B cell (primary cell): ENCODE measurements at regions not wholly inside any gene's neighbourhood (a gene's known extent, or its start where the extent isn't known, plus 50 kb on each side); places are given as distances from the start of the nearest gene placed in this dataset.

Experiments
- ATAC-seq: fragments of 200-7000 bp; cut with Tn5 transposase; one replicate; pipeline ENCODE4 v1.10.0; 2021; ENCODE audit warnings: low read depth, mild to moderate bottlenecking, moderate number of reproducible peaks, moderate library complexity
- CTCF ChIA-PET: fragments of 350-600 bp; sonication (Branson Sonifier 250); formaldehyde crosslinking; loops from one replicate; lab custom pipeline; 2021; ENCODE audit warnings: antibody characterized with exemption, inconsistent platforms; lab: Charles Lee
- POLR2A ChIA-PET: fragments of 350-600 bp; sonication (Branson Sonifier 250); formaldehyde crosslinking; loops from one replicate; lab custom pipeline; 2021; ENCODE audit warnings: antibody characterized with exemption; lab: Charles Lee
- DNase-seq: peaks from one replicate; pipeline ENCODE4 v3.0.0; 2013
- H2AFZ ChIP-seq: 2 replicates; pipeline ENCODE4 v1.6.1; 2012; ENCODE audit warnings: mild to moderate bottlenecking, low read depth, low read length; ENCODE audit not compliant: insufficient read depth, poor library complexity, severe bottlenecking
- H3K27ac ChIP-seq, 2 donors: 1 replicate in 1 of 2; 2 replicates in 1 of 2; pipeline ENCODE4 v1.5.1; 2012 to 2013; ENCODE audit warnings: low read length in 2 of 2, mild to moderate bottlenecking in 2 of 2, moderate library complexity in 1 of 2
- H3K27me3 ChIP-seq, 4 experiments: fragments of 200-600 bp in 1 of 4; sonication (generic) in 1 of 4; replicated peaks in 1 of 4; 1 replicate in 2 of 4; 2 replicates in 2 of 4; pipeline versions ENCODE4 v1.6.1 to v1.7.0; 2013 to 2016; ENCODE audit warnings: low read length in 3 of 4, mild to moderate bottlenecking in 2 of 4, mixed read lengths in 1 of 4, moderate library complexity in 1 of 4; ENCODE audit not compliant: insufficient read depth in 4 of 4, control insufficient read depth in 3 of 4; ENCODE audit errors: control extremely low read depth in 1 of 4
- H3K36me3 ChIP-seq, 2 experiments: replicated peaks in 1 of 2; 1 replicate in 1 of 2; 2 replicates in 1 of 2; pipeline versions ENCODE4 v1.6.1 to v1.7.1; 2013; ENCODE audit warnings: low read length in 1 of 2; ENCODE audit not compliant: insufficient read depth in 2 of 2, control insufficient read depth in 1 of 2; ENCODE audit errors: control extremely low read depth in 1 of 2, extremely low read depth in 1 of 2
- H3K4me1 ChIP-seq, 2 donors: fragments of 200-600 bp in 1 of 2; sonication (generic) in 1 of 2; 1 replicate in 1 of 2; 2 replicates in 1 of 2; pipeline versions ENCODE4 v1.5.1 to v1.6.1; 2013 to 2017; ENCODE audit warnings: low read length in 2 of 2; ENCODE audit not compliant: control insufficient read depth in 2 of 2, insufficient read depth in 2 of 2
- H3K4me2 ChIP-seq: replicated peaks from 2 replicates; pipeline ENCODE3; 2012; ENCODE audit warnings: mild to moderate bottlenecking, low read depth, low read length; ENCODE audit not compliant: poor library complexity, severe bottlenecking
- H3K4me3 ChIP-seq, 5 experiments: fragments of 200-600 bp in 1 of 5; sonication (generic) in 1 of 5; 1 replicate in 3 of 5; 2 replicates in 2 of 5; pipeline versions ENCODE4 v1.5.1 to v1.7.0; 2011 to 2016; ENCODE audit warnings: low read length in 4 of 5, mild to moderate bottlenecking in 4 of 5, low read depth in 2 of 5, control low read depth in 1 of 5, moderate library complexity in 1 of 5; ENCODE audit not compliant: insufficient read depth in 1 of 5; ENCODE audit errors: control extremely low read depth in 1 of 5, extremely low read depth in 1 of 5
- H3K79me2 ChIP-seq: fragments of 200-600 bp; sonication (generic); one replicate; pipeline ENCODE4 v1.6.0; 2016; ENCODE audit warnings: low read length; ENCODE audit not compliant: control insufficient read depth, insufficient read depth
- H3K9ac ChIP-seq: fragments of 200-600 bp; sonication (generic); 2 replicates; pipeline ENCODE4 v1.6.1; 2017; ENCODE audit warnings: mild to moderate bottlenecking, low read length, moderate library complexity
- H3K9me3 ChIP-seq, 3 donors: one replicate each; pipeline versions ENCODE4 v1.6.1 to v1.7.1; 2013; ENCODE audit warnings: low read length in 2 of 3; ENCODE audit not compliant: control insufficient read depth in 2 of 3, insufficient read depth in 1 of 3; ENCODE audit errors: control extremely low read depth in 1 of 3
- H4K20me1 ChIP-seq: 2 replicates; pipeline ENCODE4 v1.6.0; 2012; ENCODE audit warnings: mild to moderate bottlenecking, low read length; ENCODE audit not compliant: insufficient read depth, control insufficient read depth, poor library complexity, severe bottlenecking
- H3K27ac Mint-ChIP-seq: one replicate; pipeline ENCODE4 v1.8.0; 2021; ENCODE audit warnings: mixed read lengths
- H3K27me3 Mint-ChIP-seq: one replicate; pipeline ENCODE4 v1.8.0; 2021; ENCODE audit warnings: mixed read lengths
- H3K4me1 Mint-ChIP-seq: one replicate; pipeline ENCODE4 v1.8.0; 2021; ENCODE audit warnings: mixed read lengths
- H3K4me3 Mint-ChIP-seq: one replicate; pipeline ENCODE4 v1.8.0; 2021; ENCODE audit warnings: mixed read lengths
- H3K9me3 Mint-ChIP-seq: one replicate; pipeline ENCODE4 v1.8.0; 2022; ENCODE audit warnings: mixed read lengths; ENCODE audit not compliant: insufficient read depth
- EZH2 ChIP-seq: IDR thresholded peaks from 2 replicates; pipeline ENCODE4 v1.6.1; 2012; ENCODE audit warnings: borderline replicate concordance, low read depth, mild to moderate bottlenecking, moderate library complexity, low read length; ENCODE audit not compliant: insufficient read depth, poor library complexity, severe bottlenecking
- WGBS: methylation state at CpG from one replicate; pipeline ENCODE4 v1.1.5; 2013; ENCODE audit warnings: missing lambda C conversion rate; ENCODE audit not compliant: insufficient coverage; 5-methylcytosine and 5-hydroxymethylcytosine counted together
- intact Hi-C: fragments of 100-400 bp; cut with micrococcal nuclease; formaldehyde crosslinking; loops from one replicate; pipeline ENCODE4 v1.10.0; 2022
- TF ChIP-seq, protein P1 (sequence below): fragments of 200-600 bp; IDR thresholded peaks from one replicate; pipeline ENCODE4 v1.8.0; 2022; ENCODE audit warnings: antibody characterized with exemption, mild to moderate bottlenecking

DNA sequence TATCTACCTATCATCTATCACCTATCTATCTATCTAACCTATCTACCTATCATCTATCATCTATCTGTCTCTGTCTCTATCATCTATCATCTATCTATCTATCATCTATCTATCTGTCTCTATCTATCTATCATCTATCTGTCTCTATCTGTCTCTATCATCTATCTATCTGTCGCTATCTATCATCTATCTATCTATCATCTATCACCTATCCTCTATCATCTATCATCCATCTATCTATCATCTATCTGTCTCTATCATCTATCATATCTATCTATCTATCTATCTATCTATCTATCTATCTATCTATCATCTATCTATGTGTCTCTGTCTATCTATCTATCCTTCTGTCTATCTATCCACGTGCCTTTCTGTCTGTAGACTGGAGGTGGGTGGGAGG is 59.5 kb upstream of the FAM20C start:
- H3K27me3 ChIP-seq: peaks cover 0 to 2% (median 0%) of the 10 kb centered on the region in 4 experiments
- ChIA-PET POLR2A (no interaction called here), CTCF (no interaction called here)
- no peaks in the 10 kb centered on the region for H3K36me3 ChIP-seq
- no peak overlapping the region for H2AFZ ChIP-seq
- no peak for ATAC-seq
- no peak overlapping the region for H3K4me2 ChIP-seq
- no peak overlapping the region for H3K4me3 ChIP-seq
- Mint-ChIP-seq H3K4me1 (no peaks in the 10 kb centered on the region), H3K27me3 (peaks cover 9% of the 10 kb centered on the region), H3K9me3 (no peaks in the 10 kb centered on the region), H3K4me3 (no peak overlapping the region), H3K27ac (no peak overlapping the region)
- no peaks in the 10 kb centered on the region for H3K79me2 ChIP-seq
- H3K27ac ChIP-seq: no peak overlapping the region
- H3K9me3 ChIP-seq: peaks cover 0 to 3% (median 0%) of the 10 kb centered on the region in 3 donors
- TF ChIP-seq, protein P1, sequence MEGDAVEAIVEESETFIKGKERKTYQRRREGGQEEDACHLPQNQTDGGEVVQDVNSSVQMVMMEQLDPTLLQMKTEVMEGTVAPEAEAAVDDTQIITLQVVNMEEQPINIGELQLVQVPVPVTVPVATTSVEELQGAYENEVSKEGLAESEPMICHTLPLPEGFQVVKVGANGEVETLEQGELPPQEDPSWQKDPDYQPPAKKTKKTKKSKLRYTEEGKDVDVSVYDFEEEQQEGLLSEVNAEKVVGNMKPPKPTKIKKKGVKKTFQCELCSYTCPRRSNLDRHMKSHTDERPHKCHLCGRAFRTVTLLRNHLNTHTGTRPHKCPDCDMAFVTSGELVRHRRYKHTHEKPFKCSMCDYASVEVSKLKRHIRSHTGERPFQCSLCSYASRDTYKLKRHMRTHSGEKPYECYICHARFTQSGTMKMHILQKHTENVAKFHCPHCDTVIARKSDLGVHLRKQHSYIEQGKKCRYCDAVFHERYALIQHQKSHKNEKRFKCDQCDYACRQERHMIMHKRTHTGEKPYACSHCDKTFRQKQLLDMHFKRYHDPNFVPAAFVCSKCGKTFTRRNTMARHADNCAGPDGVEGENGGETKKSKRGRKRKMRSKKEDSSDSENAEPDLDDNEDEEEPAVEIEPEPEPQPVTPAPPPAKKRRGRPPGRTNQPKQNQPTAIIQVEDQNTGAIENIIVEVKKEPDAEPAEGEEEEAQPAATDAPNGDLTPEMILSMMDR: no peak
- no peak for TF ChIP-seq EZH2
- H3K9ac ChIP-seq: no peak overlapping the region
- 100% methylated on average over 1 of the region's 2 CpGs for WGBS
- H3K4me1 ChIP-seq: peaks cover 0 to 10% of the 10 kb centered on the region in 2 donors
- intact Hi-C loops: no loop called here
- H4K20me1 ChIP-seq: no peaks in the 10 kb centered on the region
- DNase-seq: no peak

DNA sequence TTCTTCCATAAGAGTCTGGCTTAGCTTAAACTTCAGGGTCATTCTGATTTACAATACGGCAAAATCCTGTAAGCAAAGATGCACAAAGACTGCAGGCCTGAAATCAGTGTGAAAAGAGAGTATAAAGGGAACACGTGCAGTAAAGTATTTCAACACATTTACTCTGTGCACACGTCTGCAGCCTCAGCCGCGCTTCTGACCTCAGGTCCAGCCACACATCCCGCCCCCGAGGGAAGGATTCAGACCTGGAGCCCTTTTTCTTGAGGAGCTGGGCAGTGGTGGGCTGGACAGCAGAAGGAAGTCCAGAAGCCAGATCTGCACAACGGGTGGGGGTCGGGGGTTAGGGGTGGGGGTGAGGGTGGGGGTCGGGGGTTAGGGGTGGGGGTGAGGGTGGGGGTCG is 58.9 kb upstream of the FAM20C start:
- Histone ChIP-seq H4K20me1 (no peaks in the 10 kb centered on the region), H3K79me2 (no peaks in the 10 kb centered on the region), H3K4me1 (peaks cover 0 to 10% of the 10 kb centered on the region in 2 donors), H3K4me2 (no peak overlapping the region), H3K27ac (no peak overlapping the region), H3K9me3 (peaks cover 0 to under 1% (median 0%) of the 10 kb centered on the region in 3 donors), H3K36me3 (no peaks in the 10 kb centered on the region), H2AFZ (no peak overlapping the region), H3K9ac (no peak overlapping the region), H3K4me3 (no peak overlapping the region), H3K27me3 (peaks cover 0 to 2% (median 0%) of the 10 kb centered on the region in 4 experiments)
- DNase-seq (no peak), ATAC-seq (no peak)
- intact Hi-C loops: no loop called here
- Mint-ChIP-seq H3K4me1 (no peaks in the 10 kb centered on the region), H3K4me3 (no peak overlapping the region), H3K27me3 (peaks cover 9% of the 10 kb centered on the region), H3K9me3 (no peaks in the 10 kb centered on the region), H3K27ac (no peak overlapping the region)
- no peak for TF ChIP-seq EZH2
- TF ChIP-seq, protein P1: no peak
- CTCF ChIA-PET: no interaction called here
- POLR2A ChIA-PET: no interaction called here
- 100% methylated on average over 4 of the region's 11 CpGs for WGBS
